SK-MEL-5 (cell line): ENCODE measurements at regions not wholly inside any gene's neighbourhood (a gene's known extent, or its start where the extent isn't known, plus 50 kb on each side); places are given as distances from the start of the nearest gene placed in this dataset.

Experiments used
- DNase-seq: peaks from one replicate; pipeline ENCODE4 v3.0.0-alpha.2; 2016; ENCODE audit warnings: low read depth, low spot score
- in situ Hi-C: cut with HindIII; loops from 2 replicates; pipeline ENCODE4 v1.10.0; 2016; ENCODE audit warnings: low sequenced_read_pairs, high pct_unique_total_duplicates, low pct_unique_long_range_greater_than_20kb

- no peak for DNase-seq
- in situ Hi-C loops = no loop called here
These were observed 1360.7 kb upstream of the CELF2 start for GRCh38 chr10:9656996-9657395.

GRCh38 chr10:9657530-9657929 lies 1360.1 kb upstream of the CELF2 start:
- no peak for DNase-seq
- in situ Hi-C loops = no loop called here

GRCh38 chr10:9668411-9668810 lies 1349.3 kb upstream of the CELF2 start:
- in situ Hi-C loops = no loop called here
- DNase-seq = no peak

- in situ Hi-C loops = no loop called here
- no peak for DNase-seq
These were observed 1346.8 kb upstream of the CELF2 start for GRCh38 chr10:9670911-9671310.

- peak; percentile 15 for DNase-seq
- in situ Hi-C loops = no loop called here
These were observed 1336.0 kb upstream of the CELF2 start for GRCh38 chr10:9681655-9682054.

GRCh38 chr10:9682802-9683201 lies 1334.9 kb upstream of the CELF2 start:
- DNase-seq = no peak
- in situ Hi-C loops = no loop called here

- in situ Hi-C loops = no loop called here
- no peak for DNase-seq
These were observed 1333.5 kb upstream of the CELF2 start for GRCh38 chr10:9684186-9684585.

GRCh38 chr10:9685596-9685995 lies 1332.1 kb upstream of the CELF2 start:
- in situ Hi-C loops = no loop called here

GRCh38 chr10:9688711-9689110 lies 1329.0 kb upstream of the CELF2 start:
- in situ Hi-C loops = no loop called here
- no peak for DNase-seq

More at GRCh38 chr10:9685596-9685995, 1332.1 kb upstream of the CELF2 start:
- DNase-seq = no peak

- in situ Hi-C loops = no loop called here
- no peak for DNase-seq
These were observed 1310.5 kb upstream of the CELF2 start for GRCh38 chr10:9707216-9707615.

GRCh38 chr10:9709849-9710248 lies 1307.8 kb upstream of the CELF2 start:
- no peak for DNase-seq

GRCh38 chr10:9712393-9712792 lies 1305.3 kb upstream of the CELF2 start:
- in situ Hi-C loops = no loop called here
- DNase-seq = no peak

More at GRCh38 chr10:9709849-9710248, 1307.8 kb upstream of the CELF2 start:
- in situ Hi-C loops = no loop called here

GRCh38 chr10:9719246-9719645 lies 1298.4 kb upstream of the CELF2 start:
- in situ Hi-C loops = no loop called here

GRCh38 chr10:9733766-9734165 lies 1283.9 kb upstream of the CELF2 start:
- in situ Hi-C loops = no loop called here
- DNase-seq = no peak

More at GRCh38 chr10:9719246-9719645, 1298.4 kb upstream of the CELF2 start:
- no peak for DNase-seq

- DNase-seq = no peak
- in situ Hi-C loops = no loop called here
These were observed 1283.5 kb upstream of the CELF2 start for GRCh38 chr10:9734218-9734617.

GRCh38 chr10:9735731-9736130 lies 1281.9 kb upstream of the CELF2 start:
- in situ Hi-C loops = no loop called here
- no peak for DNase-seq

GRCh38 chr10:9743639-9744038 lies 1274.0 kb upstream of the CELF2 start:
- in situ Hi-C loops = no loop called here
- no peak for DNase-seq

GRCh38 chr10:9745158-9745557 lies 1272.5 kb upstream of the CELF2 start:
- no peak for DNase-seq
- in situ Hi-C loops = no loop called here

- in situ Hi-C loops = no loop called here
- DNase-seq = no peak
These were observed 1260.5 kb upstream of the CELF2 start for GRCh38 chr10:9757176-9757575.

- in situ Hi-C loops = no loop called here
- DNase-seq = no peak
These were observed 1258.1 kb upstream of the CELF2 start for GRCh38 chr10:9759596-9759995.
